DMS114 treated with DMSO at 0.1 percent for 48 hours (cell line): ENCODE measurements at regions not wholly inside any gene's neighbourhood (a gene's known extent, or its start where the extent isn't known, plus 50 kb on each side); places are given as distances from the start of the nearest gene placed in this dataset.

ENCODE experiments used
- DNase-seq: peaks from one replicate; lab custom pipeline; 2025; ENCODE audit not compliant: unreplicated experiment; lab: John Stamatoyannopoulos, UW

GRCh38 chr5:74382987-74383593, 257.4 kb downstream of the ENC1 start:
- DNase-seq = no peak

- DNase-seq = no peak
Measured at GRCh38 chr5:74382123-74382855, 258.2 kb downstream of the ENC1 start.

- DNase-seq = no peak
Measured at GRCh38 chr5:74380193-74380592, 260.3 kb downstream of the ENC1 start.

- DNase-seq = no peak
Measured at GRCh38 chr5:74378464-74378863, 262.1 kb downstream of the ENC1 start.

GRCh38 chr5:74376187-74376586, 264.3 kb downstream of the ENC1 start:
- no peak for DNase-seq

- no peak for DNase-seq
Measured at GRCh38 chr5:74375271-74375670, 265.3 kb downstream of the ENC1 start.

- no peak for DNase-seq
Measured at GRCh38 chr5:74374656-74375055, 265.9 kb downstream of the ENC1 start.

GRCh38 chr5:74373076-74373475, 267.5 kb downstream of the ENC1 start:
- no peak for DNase-seq

- DNase-seq = no peak
Measured at GRCh38 chr5:74372502-74373064, 267.9 kb downstream of the ENC1 start.

- no peak for DNase-seq
Measured at GRCh38 chr5:74372051-74372450, 268.5 kb downstream of the ENC1 start.

GRCh38 chr5:74371621-74372020, 268.9 kb downstream of the ENC1 start:
- no peak for DNase-seq

- no peak for DNase-seq
Measured at GRCh38 chr5:74370168-74370567, 270.4 kb downstream of the ENC1 start.

- no peak for DNase-seq
Measured at GRCh38 chr5:74369173-74369572, 271.4 kb downstream of the ENC1 start.

- DNase-seq = no peak
Measured at GRCh38 chr5:74367934-74368333, 272.6 kb downstream of the ENC1 start.

GRCh38 chr5:74367241-74367733, 273.2 kb downstream of the ENC1 start:
- DNase-seq = no peak

GRCh38 chr5:74365723-74366122, 274.8 kb downstream of the ENC1 start:
- no peak for DNase-seq

- DNase-seq = no peak
Measured at GRCh38 chr5:74364507-74364906, 276.0 kb downstream of the ENC1 start.

GRCh38 chr5:74363603-74364205, 276.8 kb downstream of the ENC1 start:
- DNase-seq = no peak

- DNase-seq = no peak
Measured at GRCh38 chr5:74361406-74362358, 278.8 kb downstream of the ENC1 start.

- DNase-seq = no peak
Measured at GRCh38 chr5:74360535-74361210, 279.9 kb downstream of the ENC1 start.
